Omental fat pad (tissue), 3 donors: ENCODE measurements at regions not wholly inside any gene's neighbourhood (a gene's known extent, or its start where the extent isn't known, plus 50 kb on each side); places are given as distances from the start of the nearest gene placed in this dataset.

ENCODE experiments used
- ATAC-seq: fragments of 150-250 bp; one replicate; pipeline ENCODE4 v1.9.1; 2016; ENCODE audit warnings: mild to moderate bottlenecking, moderate library complexity; ENCODE audit not compliant: low FRiP score
- DNase-seq: peaks from one replicate; pipeline ENCODE4 v3.0.0-alpha.2; 2019; ENCODE audit warnings: low spot score
- CTCF ChIP-seq, 3 donors: fragments of 450-650 bp; IDR thresholded peaks; one replicate each; pipeline ENCODE4 v1.5.1; 2016 to 2017; ENCODE audit warnings: antibody characterized with exemption in 3 of 3, mild to moderate bottlenecking in 3 of 3, moderate library complexity in 2 of 3

GRCh38 chr2:120473522-120474271 lies 127.8 kb downstream of the INHBB start:
- ATAC-seq (no peak), DNase-seq (no peak)
- TF ChIP-seq CTCF (IDR thresholded peaks at IDR 0.05), result no peak

DNA sequence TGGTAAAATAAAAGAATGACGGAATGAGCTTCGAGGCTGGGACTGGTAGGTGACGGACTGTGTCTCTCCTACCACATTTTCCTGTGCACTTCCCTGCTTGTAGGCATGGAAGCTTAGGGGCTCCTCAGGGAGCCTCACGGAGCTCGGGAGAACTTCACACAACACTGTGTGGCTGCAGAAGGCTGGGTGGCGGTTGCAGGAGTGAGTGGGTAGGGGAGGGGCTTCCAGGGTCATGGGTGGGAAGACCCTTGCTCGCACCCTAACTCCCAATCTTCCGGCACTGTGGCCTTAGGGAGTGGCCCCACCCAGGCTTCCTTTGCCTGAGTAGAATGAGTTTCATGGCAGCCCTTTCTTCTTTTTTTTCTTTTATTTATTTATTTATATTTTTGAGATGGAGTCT lies 128.6 kb downstream of the INHBB start:
- ATAC-seq, result no peak
- TF ChIP-seq CTCF (IDR thresholded peaks at IDR 0.05), result no peak
- no peak for DNase-seq

GRCh38 chr2:120476141-120476540 lies 130.2 kb downstream of the INHBB start:
- no peak for ATAC-seq
- no peak for TF ChIP-seq CTCF (IDR thresholded peaks at IDR 0.05)
- DNase-seq, result no peak

DNA sequence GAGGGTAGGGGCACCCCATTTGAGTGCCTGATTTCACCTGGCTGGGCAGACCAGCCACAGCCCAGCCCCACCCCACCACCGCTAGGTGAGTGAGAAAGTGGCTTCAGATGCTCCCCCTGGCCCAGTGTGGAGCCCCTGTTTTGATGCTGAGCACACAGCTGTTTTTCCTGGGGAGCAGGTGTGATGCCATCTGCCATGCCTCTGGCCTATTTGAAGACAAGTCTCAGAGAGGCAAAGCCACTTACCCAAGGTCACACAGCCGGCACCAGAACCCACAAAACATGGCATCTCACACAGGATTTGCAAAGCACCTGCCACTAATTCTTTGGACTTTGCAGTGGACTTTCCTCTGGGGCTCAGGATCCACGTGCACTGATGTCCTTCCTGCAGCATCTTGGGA lies 131.3 kb downstream of the INHBB start:
- no peak for TF ChIP-seq CTCF (IDR thresholded peaks at IDR 0.05)
- ATAC-seq (no peak), DNase-seq (no peak)

GRCh38 chr2:120477831-120478481 lies 132.0 kb downstream of the INHBB start:
- DNase-seq, result no peak
- ATAC-seq, result no peak
- TF ChIP-seq CTCF (IDR thresholded peaks at IDR 0.05), result no peak

DNA sequence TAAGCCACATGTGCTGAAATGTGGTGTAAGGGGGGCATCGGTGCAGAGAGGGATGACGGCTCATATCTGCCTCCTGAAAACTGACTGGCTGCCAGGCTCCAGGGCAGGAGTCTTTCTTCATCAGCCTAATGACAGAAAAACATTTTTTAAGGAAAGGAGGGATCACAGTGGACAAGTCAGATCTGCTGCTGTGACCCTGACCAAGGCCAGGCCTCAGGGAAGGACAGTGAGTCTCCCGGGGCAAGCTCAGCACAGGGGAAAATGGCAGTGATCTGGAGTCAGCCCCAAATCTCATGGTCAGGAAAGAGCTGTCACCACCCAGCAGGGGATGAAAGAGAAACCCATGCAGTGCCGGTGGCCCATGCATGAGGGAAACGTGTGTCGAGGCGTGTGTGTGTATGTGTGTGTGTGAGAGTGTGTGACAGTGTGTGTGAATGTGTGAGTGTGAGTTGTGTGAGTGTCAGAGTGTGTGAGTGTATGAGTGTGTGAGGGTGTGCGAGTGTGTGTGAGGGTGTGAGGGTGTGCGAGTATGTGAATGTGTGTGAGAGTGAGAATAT lies 134.5 kb downstream of the INHBB start:
- no peak for TF ChIP-seq CTCF (IDR thresholded peaks at IDR 0.05)

More for the DNA sequence above, 134.5 kb downstream of the INHBB start:
- DNase-seq (no peak), ATAC-seq (no peak)
